Gastrocnemius medialis (tissue), 4 donors: ENCODE measurements at regions not wholly inside any gene's neighbourhood (a gene's known extent, or its start where the extent isn't known, plus 50 kb on each side); places are given as distances from the start of the nearest gene placed in this dataset.

Source experiments
- POLR2A ChIP-seq, 2 donors: fragments of 450-650 bp; IDR thresholded peaks; one replicate each; pipeline ENCODE4 v1.6.1; 2017; ENCODE audit warnings: antibody characterized with exemption in 2 of 2, mild to moderate bottlenecking in 2 of 2, moderate library complexity in 2 of 2
- TF ChIP-seq, protein P1 (sequence below), 5 experiments: fragments of 450-650 bp in 3 of 5; fragments of 200-600 bp in 2 of 5; sonication (generic) in 2 of 5; IDR thresholded peaks in 4 of 5; conservative IDR thresholded peaks in 1 of 5; 1 replicate in 4 of 5; 2 replicates in 1 of 5; pipeline ENCODE4 v1.5.1; 2016 to 2019; ENCODE audit warnings: antibody characterized with exemption in 5 of 5, mild to moderate bottlenecking in 3 of 5, moderate library complexity in 3 of 5

- TF ChIP-seq, protein P1, sequence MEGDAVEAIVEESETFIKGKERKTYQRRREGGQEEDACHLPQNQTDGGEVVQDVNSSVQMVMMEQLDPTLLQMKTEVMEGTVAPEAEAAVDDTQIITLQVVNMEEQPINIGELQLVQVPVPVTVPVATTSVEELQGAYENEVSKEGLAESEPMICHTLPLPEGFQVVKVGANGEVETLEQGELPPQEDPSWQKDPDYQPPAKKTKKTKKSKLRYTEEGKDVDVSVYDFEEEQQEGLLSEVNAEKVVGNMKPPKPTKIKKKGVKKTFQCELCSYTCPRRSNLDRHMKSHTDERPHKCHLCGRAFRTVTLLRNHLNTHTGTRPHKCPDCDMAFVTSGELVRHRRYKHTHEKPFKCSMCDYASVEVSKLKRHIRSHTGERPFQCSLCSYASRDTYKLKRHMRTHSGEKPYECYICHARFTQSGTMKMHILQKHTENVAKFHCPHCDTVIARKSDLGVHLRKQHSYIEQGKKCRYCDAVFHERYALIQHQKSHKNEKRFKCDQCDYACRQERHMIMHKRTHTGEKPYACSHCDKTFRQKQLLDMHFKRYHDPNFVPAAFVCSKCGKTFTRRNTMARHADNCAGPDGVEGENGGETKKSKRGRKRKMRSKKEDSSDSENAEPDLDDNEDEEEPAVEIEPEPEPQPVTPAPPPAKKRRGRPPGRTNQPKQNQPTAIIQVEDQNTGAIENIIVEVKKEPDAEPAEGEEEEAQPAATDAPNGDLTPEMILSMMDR (IDR thresholded peaks at IDR 0.05 in 4 of 5, conservative IDR thresholded peaks at IDR 0.05 in 1 of 5), result no peak
- no peak for TF ChIP-seq POLR2A (IDR thresholded peaks at IDR 0.05)
Observed at GRCh38 chr2:60095903-60096302, 457.6 kb downstream of the BCL11A start.
